ENCODE measurements at regions not wholly inside any gene's neighbourhood (a gene's known extent, or its start where the extent isn't known, plus 50 kb on each side); places are given as distances from the start of the nearest gene placed in this dataset.

DNA sequence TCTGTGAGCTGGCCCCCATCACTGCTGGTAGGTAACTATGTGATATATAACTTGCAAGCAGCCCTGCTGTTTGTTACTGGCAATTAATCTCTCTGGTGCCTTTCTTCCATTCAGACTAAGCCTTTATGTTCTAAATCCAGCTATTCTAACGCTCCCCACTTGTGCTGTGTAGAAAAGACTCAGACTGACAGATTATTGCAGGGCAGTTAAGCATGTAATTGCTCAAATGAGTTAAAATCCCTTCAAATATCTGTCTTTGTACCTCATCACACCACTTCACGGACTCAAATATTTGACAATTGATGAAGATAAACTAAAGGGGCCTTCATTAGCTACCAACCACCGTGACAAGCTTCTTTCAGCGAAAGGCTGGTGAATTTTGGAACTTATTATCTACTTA lies 416.2 kb downstream of the NR2F2 start:
- no TSS peak for BruUV-seq (replicated peaks)
- Mint-ChIP-seq H3K27ac (ENCODE audit: unreplicated experiment) (no peak overlapping the region), H3K4me3 (ENCODE audit: unreplicated experiment) (no peak overlapping the region), H3K36me3 (ENCODE audit: insufficient read depth, unreplicated experiment) (no peaks in the 10 kb centered on the region), H3K4me1 (ENCODE audit: low read depth, unreplicated experiment) (no peaks in the 10 kb centered on the region), H3K27me3 (ENCODE audit: insufficient read depth, unreplicated experiment) (peaks cover 6% of the 10 kb centered on the region), H3K9me3 (ENCODE audit: unreplicated experiment) (no peaks in the 10 kb centered on the region)
- Histone ChIP-seq H3K9me3 (no peaks in the 10 kb centered on the region), H3K4me1 (no peaks in the 10 kb centered on the region), H3K4me3 (ENCODE audit: low read depth, low read length) (no peak overlapping the region), H3K27me3 (replicated peaks; ENCODE audit: control insufficient read depth, insufficient read depth, low read length) (no peaks in the 10 kb centered on the region), H3K36me3 (ENCODE audit: control insufficient read depth, insufficient read depth, low read length) (no peaks in the 10 kb centered on the region)
- CTCF ChIA-PET = no interaction called here
- DNase-seq = no peak
- TF ChIP-seq CTCF (IDR thresholded peaks at IDR 0.05; ENCODE audit: insufficient read depth in 1 of 2, low read depth in 1 of 2, low read length in 1 of 2, severe bottlenecking in 1 of 2, unreplicated experiment in 1 of 2) = no peak
- POLR2A ChIA-PET = no interaction called here
- intact Hi-C loops (cut with micrococcal nuclease; ENCODE audit: unreplicated experiment) = no loop called here

DNA sequence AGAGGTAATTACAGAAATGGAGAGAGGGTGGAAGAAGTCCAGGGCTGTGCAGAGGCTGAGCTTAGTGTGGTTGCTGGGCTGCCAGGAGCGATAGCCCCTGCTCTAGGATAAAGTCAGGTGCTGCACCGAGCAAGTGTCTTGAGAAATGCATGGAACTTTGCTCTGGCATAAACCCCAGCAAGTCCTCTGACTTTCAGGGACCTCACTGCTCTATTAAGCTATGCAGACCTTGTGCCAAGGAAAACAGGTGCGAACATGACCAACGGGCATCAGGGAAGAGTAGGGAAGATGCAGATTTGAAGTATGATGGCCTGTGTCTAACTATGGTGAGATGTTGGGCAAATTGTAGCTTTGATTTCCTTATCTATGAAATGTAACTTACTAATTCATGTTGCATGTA lies 416.8 kb downstream of the NR2F2 start:
- no peak for TF ChIP-seq CTCF (IDR thresholded peaks at IDR 0.05; ENCODE audit: insufficient read depth in 1 of 2, low read depth in 1 of 2, low read length in 1 of 2, severe bottlenecking in 1 of 2, unreplicated experiment in 1 of 2)
- ChIA-PET CTCF (no interaction called here), POLR2A (no interaction called here)
- no peak overlapping the region for H3K4me3 Mint-ChIP-seq (ENCODE audit: unreplicated experiment)
- H3K36me3 Mint-ChIP-seq (ENCODE audit: insufficient read depth, unreplicated experiment) = no peaks in the 10 kb centered on the region
- Histone ChIP-seq H3K36me3 (ENCODE audit: control insufficient read depth, insufficient read depth, low read length) (no peaks in the 10 kb centered on the region), H3K4me3 (ENCODE audit: low read depth, low read length) (no peak overlapping the region), H3K4me1 (no peaks in the 10 kb centered on the region), H3K27me3 (replicated peaks; ENCODE audit: control insufficient read depth, insufficient read depth, low read length) (no peaks in the 10 kb centered on the region), H3K9me3 (no peaks in the 10 kb centered on the region)
- H3K4me1 Mint-ChIP-seq (ENCODE audit: low read depth, unreplicated experiment) = no peaks in the 10 kb centered on the region
- H3K9me3 Mint-ChIP-seq (ENCODE audit: unreplicated experiment) = no peaks in the 10 kb centered on the region
- BruUV-seq (replicated peaks) = no TSS peak
- H3K27me3 Mint-ChIP-seq (ENCODE audit: insufficient read depth, unreplicated experiment) = peaks cover 6% of the 10 kb centered on the region
- H3K27ac Mint-ChIP-seq (ENCODE audit: unreplicated experiment) = no peak overlapping the region
- no peak for DNase-seq
- intact Hi-C loops (cut with micrococcal nuclease; ENCODE audit: unreplicated experiment) = no loop called here

GRCh38 chr15:96750361-96750760 lies 419.9 kb downstream of the NR2F2 start:
- TF ChIP-seq CTCF (IDR thresholded peaks at IDR 0.05; ENCODE audit: insufficient read depth in 1 of 2, low read depth in 1 of 2, low read length in 1 of 2, severe bottlenecking in 1 of 2, unreplicated experiment in 1 of 2) = peak in 1 of 2 experiments; percentile 24
- BruUV-seq (replicated peaks) = no TSS peak
- H3K4me3 Mint-ChIP-seq (ENCODE audit: unreplicated experiment) = no peak overlapping the region
- H3K9me3 ChIP-seq = no peaks in the 10 kb centered on the region
- H3K9me3 Mint-ChIP-seq (ENCODE audit: unreplicated experiment) = no peaks in the 10 kb centered on the region
- H3K36me3 Mint-ChIP-seq (ENCODE audit: insufficient read depth, unreplicated experiment) = no peaks in the 10 kb centered on the region
- H3K4me1 Mint-ChIP-seq (ENCODE audit: low read depth, unreplicated experiment) = no peaks in the 10 kb centered on the region
- no peak for DNase-seq
- no peaks in the 10 kb centered on the region for H3K36me3 ChIP-seq (ENCODE audit: control insufficient read depth, insufficient read depth, low read length)
- intact Hi-C loops (cut with micrococcal nuclease; ENCODE audit: unreplicated experiment) = no loop called here
- ChIA-PET POLR2A (no interaction called here), CTCF (no interaction called here)
- no peak overlapping the region for H3K27ac Mint-ChIP-seq (ENCODE audit: unreplicated experiment)
- H3K4me3 ChIP-seq (ENCODE audit: low read depth, low read length) = no peak overlapping the region
- H3K27me3 ChIP-seq (replicated peaks; ENCODE audit: control insufficient read depth, insufficient read depth, low read length) = no peaks in the 10 kb centered on the region
- no peaks in the 10 kb centered on the region for H3K4me1 ChIP-seq
- peaks cover 3% of the 10 kb centered on the region for H3K27me3 Mint-ChIP-seq (ENCODE audit: insufficient read depth, unreplicated experiment)
